SU-DHL-6 (cell line): ENCODE measurements at regions not wholly inside any gene's neighbourhood (a gene's known extent, or its start where the extent isn't known, plus 50 kb on each side); places are given as distances from the start of the nearest gene placed in this dataset.

Source experiments
- H2AFZ ChIP-seq: fragments of 200-600 bp; sonication (generic); 2 replicates; pipeline ENCODE4 v1.6.1; 2014; ENCODE audit warnings: low read depth, mild to moderate bottlenecking, moderate library complexity, mixed read lengths, antibody characterized with exemption, low read length; ENCODE audit not compliant: severe bottlenecking
- H3F3A ChIP-seq: fragments of 200-600 bp; shearing (Covaris generic); 2 replicates; pipeline ENCODE4 v1.6.0; 2016; ENCODE audit warnings: antibody characterized with exemption, mild to moderate bottlenecking; ENCODE audit not compliant: insufficient read depth
- H3K27ac ChIP-seq: fragments of 200-600 bp; sonication (generic); 2 replicates; pipeline ENCODE4 v1.5.1; 2016; ENCODE audit warnings: low read depth, mild to moderate bottlenecking, low read length, moderate library complexity, mixed read lengths
- H3K27me3 ChIP-seq: fragments of 200-600 bp; sonication (generic), shearing (Covaris generic); 2 replicates; pipeline ENCODE4 v1.6.0; 2014; ENCODE audit warnings: mild to moderate bottlenecking, low read length
- H3K36me3 ChIP-seq: fragments of 200-600 bp; sonication (generic); 2 replicates; pipeline ENCODE4 v1.6.1; 2014; ENCODE audit warnings: mild to moderate bottlenecking, low read length, mixed read lengths
- H3K4me2 ChIP-seq: fragments of 300-600, 200-600 bp; shearing (Covaris generic), sonication (generic); 2 replicates; pipeline ENCODE4 v1.6.0; 2014; ENCODE audit warnings: low read length, low read depth, mild to moderate bottlenecking; ENCODE audit not compliant: poor library complexity, severe bottlenecking
- H3K4me3 ChIP-seq: fragments of 200-600 bp; sonication (generic); 2 replicates; pipeline ENCODE4 v1.5.1; 2014; ENCODE audit warnings: antibody characterized with exemption, low read length, mild to moderate bottlenecking, mixed read lengths; ENCODE audit not compliant: insufficient read depth, poor library complexity, severe bottlenecking
- H3K79me2 ChIP-seq: fragments of 200-600 bp; sonication (generic); 2 replicates; pipeline ENCODE4 v1.6.1; 2014; ENCODE audit warnings: mild to moderate bottlenecking, low read length, moderate library complexity; ENCODE audit not compliant: insufficient read depth
- H3K9ac ChIP-seq: fragments of 200-600 bp; sonication (generic); 2 replicates; pipeline ENCODE4 v1.7.0; 2014; ENCODE audit warnings: mild to moderate bottlenecking, low read length
- H3K9me2 ChIP-seq: fragments of 200-600 bp; sonication (generic); replicated peaks from 2 replicates; pipeline ENCODE4 v1.6.1; 2014; ENCODE audit warnings: low read length; ENCODE audit not compliant: insufficient read depth
- H3K9me3 ChIP-seq: fragments of 200-600 bp; sonication (generic); 2 replicates; pipeline ENCODE4 v1.6.1; 2014; ENCODE audit warnings: low read length, mixed read lengths; ENCODE audit not compliant: insufficient read depth
- H4K20me1 ChIP-seq: fragments of 200-600 bp; sonication (generic); 2 replicates; pipeline ENCODE4 v1.6.1; 2014; ENCODE audit warnings: low read depth, mild to moderate bottlenecking, antibody characterized with exemption, low read length, moderate library complexity, mixed read lengths
- CTCF ChIP-seq: fragments of 200-600 bp; sonication (generic); IDR thresholded peaks from one replicate; pipeline ENCODE4 v1.5.1; 2017; ENCODE audit warnings: antibody characterized with exemption, mild to moderate bottlenecking, low read length, moderate library complexity; ENCODE audit not compliant: insufficient read depth, poor library complexity, severe bottlenecking
- EZH2phosphoT487 ChIP-seq: fragments of 200-600 bp; sonication (generic), shearing (Covaris generic); conservative IDR thresholded peaks from 2 replicates; pipeline ENCODE4 v1.6.1; 2018; ENCODE audit warnings: mild to moderate bottlenecking, antibody characterized with exemption, low read length, moderate library complexity, mixed read lengths

GRCh38 chr3:118488732-118489131 is 545.9 kb downstream of the IGSF11 start:
- Histone ChIP-seq H3K36me3 (no peaks in the 10 kb centered on the region; the same call in 1 of the 2 replicates), H3K4me2 (no peak overlapping the region), H3K27ac (no peak overlapping the region), H3K79me2 (no peaks in the 10 kb centered on the region), H3K9me2 (no peaks in the 10 kb centered on the region), H3F3A (no peaks in the 10 kb centered on the region), H4K20me1 (no peaks in the 10 kb centered on the region), H3K9ac (no peak overlapping the region), H3K4me3 (no peak overlapping the region), H3K9me3 (no peaks in the 10 kb centered on the region), H2AFZ (no peak overlapping the region), H3K27me3 (no peaks in the 10 kb centered on the region)
- TF ChIP-seq CTCF (no peak), EZH2phosphoT487 (no peak)

GRCh38 chr3:118495206-118495605 is 539.4 kb downstream of the IGSF11 start:
- no peak overlapping the region for H3K4me2 ChIP-seq
- no peaks in the 10 kb centered on the region for H3F3A ChIP-seq
- H3K9ac ChIP-seq: no peak overlapping the region
- H3K27ac ChIP-seq: no peak overlapping the region
- H3K4me3 ChIP-seq: no peak overlapping the region
- TF ChIP-seq EZH2phosphoT487: no peak
- TF ChIP-seq CTCF: no peak
- no peaks in the 10 kb centered on the region for H3K79me2 ChIP-seq
- no peaks in the 10 kb centered on the region for H4K20me1 ChIP-seq
- H2AFZ ChIP-seq: no peak overlapping the region
- H3K9me2 ChIP-seq: no peaks in the 10 kb centered on the region
- H3K9me3 ChIP-seq: no peaks in the 10 kb centered on the region
- H3K27me3 ChIP-seq: no peaks in the 10 kb centered on the region
- no peaks in the 10 kb centered on the region for H3K36me3 ChIP-seq

- Histone ChIP-seq H4K20me1 (no peaks in the 10 kb centered on the region), H2AFZ (no peak overlapping the region), H3K36me3 (no peaks in the 10 kb centered on the region), H3K79me2 (no peaks in the 10 kb centered on the region), H3K27me3 (no peaks in the 10 kb centered on the region), H3F3A (no peaks in the 10 kb centered on the region), H3K9me3 (no peaks in the 10 kb centered on the region), H3K9ac (no peak overlapping the region), H3K9me2 (no peaks in the 10 kb centered on the region), H3K4me3 (no peak overlapping the region), H3K4me2 (no peak overlapping the region), H3K27ac (no peak overlapping the region)
- TF ChIP-seq EZH2phosphoT487 (no peak), CTCF (no peak)
Measured at GRCh38 chr3:118497274-118497673, 537.4 kb downstream of the IGSF11 start.
